HepG2 (cell line): ENCODE measurements at regions not wholly inside any gene's neighbourhood (a gene's known extent, or its start where the extent isn't known, plus 50 kb on each side); places are given as distances from the start of the nearest gene placed in this dataset.

ENCODE experiments used
- ATAC-seq: fragments of 200-7000 bp; cut with Tn5 transposase; 3 replicates; pipeline ENCODE4 v1.9.1; 2020; ENCODE audit warnings: mild to moderate bottlenecking, moderate library complexity
- BruUV-seq: library from RNA; stranded (reverse); fragments of 400-500 nt; replicated peaks from 2 replicates; lab custom pipeline; 2021; lab: Mats Ljungman, UMichigan
- CTCF ChIA-PET: fragments of 300-600 bp; formaldehyde crosslinking; extraction: SDS; loops from one replicate; lab custom pipeline; 2021; ENCODE audit warnings: low total read pairs, inconsistent platforms, low intra/inter-chr PET ratio; lab: Yijun Ruan, JAX
- POLR2A ChIA-PET: fragments of 350-600 bp; sonication (Branson Sonifier 250); formaldehyde crosslinking; loops from one replicate; lab custom pipeline; 2020; ENCODE audit warnings: antibody characterized with exemption, inconsistent platforms; lab: Yijun Ruan, JAX
- DNase-seq: peaks from one replicate; pipeline ENCODE4 v3.0.0-alpha.2; 2015; ENCODE audit warnings: low spot score
- FAIRE-seq: peaks from 3 replicates; lab custom pipeline; 2011; peaks lifted over from hg19 to GRCh38; lab: Jason Lieb, UNC
- H2AFZ ChIP-seq: one replicate; pipeline ENCODE4 v1.6.1; 2011; ENCODE audit warnings: low read length, inconsistent platforms
- H3K27ac ChIP-seq: fragments of 300-600 bp; 3 replicates; pipeline ENCODE4 v1.8.0; 2011; ENCODE audit warnings: mixed run types, mild to moderate bottlenecking, mixed read lengths, low read length, inconsistent platforms; ENCODE audit not compliant: insufficient read depth; ENCODE audit errors: extremely low read length
- H3K27me3 ChIP-seq, 2 experiments: fragments of 200-600 bp in 1 of 2; 2 replicates in 1 of 2; 3 replicates in 1 of 2; pipeline versions ENCODE4 v1.6.0 to v1.8.0; 2011; ENCODE audit warnings: low read length in 2 of 2, mild to moderate bottlenecking in 2 of 2, moderate library complexity in 2 of 2, inconsistent platforms in 1 of 2; ENCODE audit not compliant: insufficient read depth in 2 of 2, control insufficient read depth in 1 of 2
- H3K36me3 ChIP-seq, 2 experiments: fragments of 200-600 bp in 1 of 2; replicated peaks in 1 of 2; 2 replicates in 1 of 2; 3 replicates in 1 of 2; pipeline versions ENCODE4 v1.5.1 to v1.8.0; 2011; ENCODE audit warnings: low read length in 2 of 2, inconsistent platforms in 1 of 2; ENCODE audit not compliant: insufficient read depth in 2 of 2, control insufficient read depth in 1 of 2
- H3K4me1 ChIP-seq: 2 replicates; pipeline ENCODE4 v1.5.1; 2012; ENCODE audit warnings: low read length, inconsistent platforms; ENCODE audit not compliant: insufficient read depth
- H3K4me2 ChIP-seq: 2 replicates; pipeline ENCODE4 v1.6.0; 2011; ENCODE audit warnings: low read depth, low read length, inconsistent platforms
- H3K4me3 ChIP-seq, 3 experiments: fragments of 200-600 bp in 1 of 3; sonication (generic), shearing (Covaris generic) in 1 of 3; replicated peaks in 1 of 3; 2 replicates each; pipeline ENCODE4 v1.5.1; 2011 to 2016; ENCODE audit warnings: low read length in 3 of 3, inconsistent platforms in 2 of 3, low read depth in 2 of 3, mild to moderate bottlenecking in 2 of 3, control low read depth in 1 of 3, mixed read lengths in 1 of 3; ENCODE audit not compliant: insufficient read depth in 1 of 3
- H3K79me2 ChIP-seq: one replicate; pipeline ENCODE4 v1.6.1; 2011; ENCODE audit warnings: low read length, inconsistent platforms; ENCODE audit not compliant: insufficient read depth
- H3K9ac ChIP-seq: 2 replicates; pipeline ENCODE4 v1.6.0; 2011; ENCODE audit warnings: mild to moderate bottlenecking, low read depth, low read length, inconsistent platforms; ENCODE audit not compliant: insufficient read depth
- H3K9me3 ChIP-seq: 2 replicates; pipeline ENCODE4 v1.5.1; 2012; ENCODE audit warnings: mild to moderate bottlenecking, low read length
- H4K20me1 ChIP-seq: 2 replicates; pipeline ENCODE4 v1.6.0; 2011; ENCODE audit warnings: inconsistent platforms, mild to moderate bottlenecking, low read length, moderate library complexity; ENCODE audit not compliant: insufficient read depth
- BCL6 ChIP-seq: IDR thresholded peaks from 2 replicates; pipeline ENCODE4 v1.6.1; 2016; ENCODE audit warnings: missing genetic modification reagents, missing compliant biosample characterization
- CC2D1A ChIP-seq: sonication (generic); formaldehyde crosslinking; IDR thresholded peaks from 2 replicates; pipeline ENCODE4 v1.8.1; 2023; ENCODE audit warnings: mild to moderate bottlenecking, missing genetic modification reagents
- CREB1 ChIP-seq, 2 experiments: fragments of 450-650 bp in 1 of 2; IDR thresholded peaks; 2 replicates each; pipeline ENCODE4 v1.6.1; 2016 to 2017; ENCODE audit warnings: control low read depth in 1 of 2, mild to moderate bottlenecking in 1 of 2, missing compliant biosample characterization in 1 of 2, missing genetic modification characterization in 1 of 2
- GTF3A ChIP-seq: sonication (generic); formaldehyde crosslinking; conservative IDR thresholded peaks from 2 replicates; pipeline ENCODE4 v1.4.0; 2020; ENCODE audit warnings: mild to moderate bottlenecking, missing genetic modification reagents
- HMG20A ChIP-seq: IDR thresholded peaks from 2 replicates; pipeline ENCODE4 v1.6.1; 2016; ENCODE audit warnings: borderline replicate concordance
- HOXD1 ChIP-seq: sonication (generic); formaldehyde crosslinking; IDR thresholded peaks from 2 replicates; pipeline ENCODE4 v1.5.0; 2020; ENCODE audit warnings: missing genetic modification reagents
- JUN ChIP-seq: sonication (generic); formaldehyde crosslinking; IDR thresholded peaks from 2 replicates; pipeline ENCODE4 v1.4.0; 2020; ENCODE audit warnings: mild to moderate bottlenecking, missing genetic modification reagents
- U2AF2 ChIP-seq: fragments of 200-400 bp; formaldehyde crosslinking; IDR thresholded peaks from 2 replicates; pipeline ENCODE4 v1.6.1; 2017; ENCODE audit warnings: low read depth, mild to moderate bottlenecking, low read length
- ZNF251 ChIP-seq: sonication (generic); formaldehyde crosslinking; IDR thresholded peaks from 2 replicates; pipeline ENCODE4 v1.9.0; 2021; ENCODE audit warnings: mild to moderate bottlenecking, missing genetic modification reagents
- ZNF260 ChIP-seq: sonication (generic); formaldehyde crosslinking; IDR thresholded peaks from 2 replicates; pipeline ENCODE4 v1.4.0; 2020; ENCODE audit warnings: missing genetic modification reagents, low read depth, mild to moderate bottlenecking, borderline replicate concordance
- ZNF367 ChIP-seq: sonication (generic); formaldehyde crosslinking; IDR thresholded peaks from 2 replicates; pipeline ENCODE4 v1.4.0; 2020; ENCODE audit warnings: missing genetic modification reagents, borderline replicate concordance
- ZNF431 ChIP-seq: sonication (generic); formaldehyde crosslinking; IDR thresholded peaks from 2 replicates; pipeline ENCODE4 v1.9.0; 2022; ENCODE audit warnings: missing genetic modification reagents, low read depth, mild to moderate bottlenecking, borderline replicate concordance
- WGBS: methylation state at CpG from one replicate; pipeline ENCODE4 v1.1.6; 2017; ENCODE audit warnings: low lambda C conversion rate; 5-methylcytosine and 5-hydroxymethylcytosine counted together
- in situ Hi-C: cut with HindIII; loops from 2 replicates; pipeline ENCODE4 v1.10.0; 2017; ENCODE audit warnings: low pct_unique_long_range_greater_than_20kb; ENCODE audit not compliant: extremely low pct_ligation_motif_present
- intact Hi-C: fragments of 100-400 bp; cut with micrococcal nuclease; formaldehyde crosslinking; loops from one replicate; pipeline ENCODE4 v1.10.0; 2022; ENCODE audit not compliant: unreplicated experiment
- TF ChIP-seq, protein P1 (sequence below): sonication (generic); formaldehyde crosslinking; IDR thresholded peaks from 2 replicates; pipeline ENCODE4 v1.4.0; 2020; ENCODE audit warnings: missing genetic modification reagents
- TF ChIP-seq, protein P2 (sequence below): sonication (generic); formaldehyde crosslinking; conservative IDR thresholded peaks from 2 replicates; pipeline ENCODE4 v1.5.0; 2020; ENCODE audit warnings: missing genetic modification reagents
- TF ChIP-seq, protein P3 (sequence below): fragments of 450-650 bp; IDR thresholded peaks from 2 replicates; pipeline ENCODE4 v1.6.1; 2016
- TF ChIP-seq, protein P4 (sequence below): sonication (generic); formaldehyde crosslinking; IDR thresholded peaks from 2 replicates; pipeline ENCODE4 v1.5.0; 2020; ENCODE audit warnings: mild to moderate bottlenecking, missing genetic modification reagents, borderline replicate concordance

DNA sequence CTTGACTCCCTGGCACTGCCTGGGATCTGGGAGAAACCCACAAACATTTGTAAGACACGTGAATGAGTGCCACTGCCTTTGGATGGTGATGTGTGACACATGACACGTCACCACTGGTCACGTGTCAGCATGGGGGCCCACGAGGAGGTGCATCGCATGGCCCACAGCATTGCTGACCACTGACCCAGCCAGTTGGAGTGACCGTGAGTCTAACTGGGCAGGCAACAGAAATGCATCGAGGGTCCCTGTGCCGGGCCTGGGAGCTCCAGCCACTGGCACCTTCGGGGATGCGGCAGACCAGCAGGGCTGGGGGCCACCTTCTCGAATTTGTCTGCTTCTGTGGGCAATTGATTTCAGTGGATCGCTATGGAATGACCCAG is 121.9 kb upstream of the HDAC4 start:
- no peak overlapping the region for H3K9ac ChIP-seq
- H3K4me1 ChIP-seq = peaks cover 7% of the 10 kb centered on the region; the same call in 1 of the 2 replicates
- ChIA-PET POLR2A (no interaction called here), CTCF (no interaction called here)
- in situ Hi-C loops (no loop called here), intact Hi-C loops (no loop called here)
- no peak for FAIRE-seq
- no peak overlapping the region for H2AFZ ChIP-seq
- DNase-seq = no peak
- no peak for ATAC-seq
- peaks cover 7 to 43% of the 10 kb centered on the region in 2 experiments; a peak in 4 of 5 replicates for H3K27me3 ChIP-seq
- no peak overlapping the region for H3K4me3 ChIP-seq
- H3K4me2 ChIP-seq = no peak overlapping the region
- H3K36me3 ChIP-seq = no peaks in the 10 kb centered on the region
- WGBS = 44% methylated on average over 12 of the region's 12 CpGs
- H4K20me1 ChIP-seq = peaks cover 3% of the 10 kb centered on the region; the same call in 1 of the 2 replicates
- BruUV-seq = no TSS peak
- H3K27ac ChIP-seq = no peak overlapping the region
- no peaks in the 10 kb centered on the region for H3K79me2 ChIP-seq
- peaks cover 5% of the 10 kb centered on the region; the same call in 1 of the 2 replicates for H3K9me3 ChIP-seq
- TF ChIP-seq ZNF431 (no peak), U2AF2 (no peak), BCL6 (CRISPR knock-in tag) (no peak), ZNF260 (no peak), ZNF251 (no peak), CREB1 (IDR thresholded peaks at IDR 0.05) (peak; percentile 89), CREB1 (CRISPR knock-in tag; IDR thresholded peaks at IDR 0.05) (no peak), JUN (CRISPR knock-in tag) (no peak), GTF3A (CRISPR knock-in tag) (no peak), HMG20A (CRISPR knock-in tag) (no peak), CC2D1A (CRISPR knock-in tag) (no peak), ZNF367 (CRISPR knock-in tag) (no peak), HOXD1 (CRISPR knock-in tag) (no peak)
- TF ChIP-seq, protein P1, sequence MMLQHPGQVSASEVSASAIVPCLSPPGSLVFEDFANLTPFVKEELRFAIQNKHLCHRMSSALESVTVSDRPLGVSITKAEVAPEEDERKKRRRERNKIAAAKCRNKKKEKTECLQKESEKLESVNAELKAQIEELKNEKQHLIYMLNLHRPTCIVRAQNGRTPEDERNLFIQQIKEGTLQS (CRISPR knock-in tag) = no peak
- TF ChIP-seq, protein P2, sequence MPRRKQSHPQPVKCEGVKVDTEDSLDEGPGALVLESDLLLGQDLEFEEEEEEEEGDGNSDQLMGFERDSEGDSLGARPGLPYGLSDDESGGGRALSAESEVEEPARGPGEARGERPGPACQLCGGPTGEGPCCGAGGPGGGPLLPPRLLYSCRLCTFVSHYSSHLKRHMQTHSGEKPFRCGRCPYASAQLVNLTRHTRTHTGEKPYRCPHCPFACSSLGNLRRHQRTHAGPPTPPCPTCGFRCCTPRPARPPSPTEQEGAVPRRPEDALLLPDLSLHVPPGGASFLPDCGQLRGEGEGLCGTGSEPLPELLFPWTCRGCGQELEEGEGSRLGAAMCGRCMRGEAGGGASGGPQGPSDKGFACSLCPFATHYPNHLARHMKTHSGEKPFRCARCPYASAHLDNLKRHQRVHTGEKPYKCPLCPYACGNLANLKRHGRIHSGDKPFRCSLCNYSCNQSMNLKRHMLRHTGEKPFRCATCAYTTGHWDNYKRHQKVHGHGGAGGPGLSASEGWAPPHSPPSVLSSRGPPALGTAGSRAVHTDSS (CRISPR knock-in tag) = no peak
- TF ChIP-seq, protein P3, sequence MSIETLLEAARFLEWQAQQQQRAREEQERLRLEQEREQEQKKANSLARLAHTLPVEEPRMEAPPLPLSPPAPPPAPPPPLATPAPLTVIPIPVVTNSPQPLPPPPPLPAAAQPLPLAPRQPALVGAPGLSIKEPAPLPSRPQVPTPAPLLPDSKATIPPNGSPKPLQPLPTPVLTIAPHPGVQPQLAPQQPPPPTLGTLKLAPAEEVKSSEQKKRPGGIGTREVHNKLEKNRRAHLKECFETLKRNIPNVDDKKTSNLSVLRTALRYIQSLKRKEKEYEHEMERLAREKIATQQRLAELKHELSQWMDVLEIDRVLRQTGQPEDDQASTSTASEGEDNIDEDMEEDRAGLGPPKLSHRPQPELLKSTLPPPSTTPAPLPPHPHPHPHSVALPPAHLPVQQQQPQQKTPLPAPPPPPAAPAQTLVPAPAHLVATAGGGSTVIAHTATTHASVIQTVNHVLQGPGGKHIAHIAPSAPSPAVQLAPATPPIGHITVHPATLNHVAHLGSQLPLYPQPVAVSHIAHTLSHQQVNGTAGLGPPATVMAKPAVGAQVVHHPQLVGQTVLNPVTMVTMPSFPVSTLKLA = peak; percentile 95
- TF ChIP-seq, protein P4, sequence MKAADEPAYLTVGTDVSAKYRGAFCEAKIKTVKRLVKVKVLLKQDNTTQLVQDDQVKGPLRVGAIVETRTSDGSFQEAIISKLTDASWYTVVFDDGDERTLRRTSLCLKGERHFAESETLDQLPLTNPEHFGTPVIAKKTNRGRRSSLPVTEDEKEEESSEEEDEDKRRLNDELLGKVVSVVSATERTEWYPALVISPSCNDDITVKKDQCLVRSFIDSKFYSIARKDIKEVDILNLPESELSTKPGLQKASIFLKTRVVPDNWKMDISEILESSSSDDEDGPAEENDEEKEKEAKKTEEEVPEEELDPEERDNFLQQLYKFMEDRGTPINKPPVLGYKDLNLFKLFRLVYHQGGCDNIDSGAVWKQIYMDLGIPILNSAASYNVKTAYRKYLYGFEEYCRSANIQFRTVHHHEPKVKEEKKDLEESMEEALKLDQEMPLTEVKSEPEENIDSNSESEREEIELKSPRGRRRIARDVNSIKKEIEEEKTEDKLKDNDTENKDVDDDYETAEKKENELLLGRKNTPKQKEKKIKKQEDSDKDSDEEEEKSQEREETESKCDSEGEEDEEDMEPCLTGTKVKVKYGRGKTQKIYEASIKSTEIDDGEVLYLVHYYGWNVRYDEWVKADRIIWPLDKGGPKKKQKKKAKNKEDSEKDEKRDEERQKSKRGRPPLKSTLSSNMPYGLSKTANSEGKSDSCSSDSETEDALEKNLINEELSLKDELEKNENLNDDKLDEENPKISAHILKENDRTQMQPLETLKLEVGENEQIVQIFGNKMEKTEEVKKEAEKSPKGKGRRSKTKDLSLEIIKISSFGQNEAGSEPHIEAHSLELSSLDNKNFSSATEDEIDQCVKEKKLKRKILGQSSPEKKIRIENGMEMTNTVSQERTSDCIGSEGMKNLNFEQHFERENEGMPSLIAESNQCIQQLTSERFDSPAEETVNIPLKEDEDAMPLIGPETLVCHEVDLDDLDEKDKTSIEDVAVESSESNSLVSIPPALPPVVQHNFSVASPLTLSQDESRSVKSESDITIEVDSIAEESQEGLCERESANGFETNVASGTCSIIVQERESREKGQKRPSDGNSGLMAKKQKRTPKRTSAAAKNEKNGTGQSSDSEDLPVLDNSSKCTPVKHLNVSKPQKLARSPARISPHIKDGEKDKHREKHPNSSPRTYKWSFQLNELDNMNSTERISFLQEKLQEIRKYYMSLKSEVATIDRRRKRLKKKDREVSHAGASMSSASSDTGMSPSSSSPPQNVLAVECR (CRISPR knock-in tag) = no peak
